Stomach (tissue), 4 donors: ENCODE measurements at regions not wholly inside any gene's neighbourhood (a gene's known extent, or its start where the extent isn't known, plus 50 kb on each side); places are given as distances from the start of the nearest gene placed in this dataset.

Experiments
- CTCF ChIP-seq, 7 experiments: fragments of 450-650 bp in 4 of 7; fragments of 200-600 bp in 3 of 7; sonication (generic) in 3 of 7; IDR thresholded peaks; one replicate each; pipeline ENCODE4 v1.5.1; 2016 to 2019; ENCODE audit warnings: antibody characterized with exemption in 7 of 7, control low read depth in 2 of 7, mild to moderate bottlenecking in 1 of 7
- EP300 ChIP-seq: sonication (generic); formaldehyde crosslinking; IDR thresholded peaks from one replicate; pipeline ENCODE4 v1.6.1; 2017; ENCODE audit warnings: antibody characterized with exemption

- TF ChIP-seq CTCF (IDR thresholded peaks at IDR 0.05) (no peak), EP300 (no peak)
Measured at GRCh38 chr2:122100756-122101155, 345.3 kb downstream of the TSN start.
